Stomach (tissue), 8 donors: ENCODE measurements at regions not wholly inside any gene's neighbourhood (a gene's known extent, or its start where the extent isn't known, plus 50 kb on each side); places are given as distances from the start of the nearest gene placed in this dataset.

Source experiments
- DNase-seq, 2 donors: peaks; one replicate each; pipeline versions ENCODE4 v3.0.0 to v3.0.0-alpha.2; 2013 to 2019
- H3K27ac ChIP-seq, 5 donors: fragments of 200-600 bp in 4 of 5; sonication (generic) in 4 of 5; one replicate each; pipeline ENCODE4 v1.5.1; 2013 to 2019; ENCODE audit warnings: mild to moderate bottlenecking in 1 of 5, moderate library complexity in 1 of 5
- H3K27me3 ChIP-seq, 3 donors: fragments of 200-600 bp; sonication (generic); one replicate each; pipeline ENCODE4 v1.5.1; 2017 to 2019; ENCODE audit warnings: mixed run types in 1 of 3
- H3K36me3 ChIP-seq, 4 donors: fragments of 200-600 bp; sonication (generic); 1 replicate in 3 of 4; 2 replicates in 1 of 4; pipeline ENCODE4 v1.5.1; 2016 to 2019
- H3K4me1 ChIP-seq, 4 donors: fragments of 200-600 bp; sonication (generic); one replicate each; pipeline ENCODE4 v1.5.1; 2016 to 2019
- H3K4me3 ChIP-seq, 4 donors: fragments of 200-600 bp; sonication (generic) in 3 of 4; one replicate each; pipeline ENCODE4 v1.5.1; 2016 to 2019; ENCODE audit warnings: mild to moderate bottlenecking in 1 of 4
- H3K9me3 ChIP-seq, 4 donors: fragments of 200-600 bp; sonication (generic); one replicate each; pipeline ENCODE4 v1.5.1; 2016 to 2019
- EP300 ChIP-seq: sonication (generic); formaldehyde crosslinking; IDR thresholded peaks from one replicate; pipeline ENCODE4 v1.6.1; 2017; ENCODE audit warnings: antibody characterized with exemption
- POLR2A ChIP-seq, 4 donors: fragments of 450-650 bp; IDR thresholded peaks; one replicate each; pipeline ENCODE4 v1.6.1; 2016; ENCODE audit warnings: antibody characterized with exemption in 4 of 4, control low read depth in 2 of 4, mild to moderate bottlenecking in 1 of 4, moderate library complexity in 1 of 4
- POLR2AphosphoS5 ChIP-seq, 3 donors: sonication (generic); formaldehyde crosslinking; IDR thresholded peaks; one replicate each; pipeline ENCODE4 v1.6.1; 2016; ENCODE audit warnings: antibody characterized with exemption in 3 of 3
- WGBS, 5 donors: extraction: QIAGEN DNeasy Blood & Tissue Kit in 3 of 5; methylation state at CpG; one replicate each; pipeline versions ENCODE4 v1.1.5 to v1.1.7; 2013 to 2018; 5-methylcytosine and 5-hydroxymethylcytosine counted together
- intact Hi-C: fragments of 100-400 bp; cut with DNase I; formaldehyde crosslinking; loops from one replicate; pipeline ENCODE4 v1.15.1; 2023; ENCODE audit warnings: low total_unique reads
- TF ChIP-seq, protein P1 (sequence below), 7 experiments: fragments of 450-650 bp in 4 of 7; fragments of 200-600 bp in 3 of 7; sonication (generic) in 3 of 7; IDR thresholded peaks; one replicate each; pipeline ENCODE4 v1.5.1; 2016 to 2019; ENCODE audit warnings: antibody characterized with exemption in 7 of 7, control low read depth in 2 of 7, mild to moderate bottlenecking in 1 of 7
- donor health status: healthy with polysubstance abuse.
- donor health status: Bipolar disorder and iron deficiency.
- donor health status: healthy.

DNA sequence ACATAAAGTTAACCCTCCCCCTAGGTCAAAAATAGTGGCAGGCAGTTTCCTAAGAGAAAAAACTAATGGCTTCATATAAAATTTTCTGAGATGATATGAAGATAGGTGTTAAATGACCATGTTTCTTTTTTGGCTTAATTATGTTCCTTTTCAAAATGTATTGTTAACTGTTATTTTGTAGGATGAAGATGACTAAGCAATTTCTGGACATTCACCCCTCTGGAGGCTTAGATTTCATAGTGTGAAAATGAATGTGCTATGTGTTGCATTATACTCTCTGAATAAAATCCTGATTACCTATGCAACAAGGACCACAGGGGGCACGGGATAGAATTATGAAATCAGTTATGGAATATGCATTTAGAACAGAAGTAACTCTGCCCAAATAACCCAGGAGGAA lies 233.5 kb downstream of the MRPS30 start:
- intact Hi-C loops = no loop called here
- no peak for DNase-seq
- Histone ChIP-seq H3K27ac (no peak overlapping the region), H3K36me3 (no peaks in the 10 kb centered on the region), H3K27me3 (no peaks in the 10 kb centered on the region), H3K4me1 (no peaks in the 10 kb centered on the region), H3K4me3 (no peak overlapping the region), H3K9me3 (no peaks in the 10 kb centered on the region)
- 59 to 82% (median 72%) methylated on average over 1 of the region's 1 CpG for WGBS, 5 donors
- no peak for TF ChIP-seq POLR2AphosphoS5 (IDR thresholded peaks at IDR 0.05)
- TF ChIP-seq, protein P1, sequence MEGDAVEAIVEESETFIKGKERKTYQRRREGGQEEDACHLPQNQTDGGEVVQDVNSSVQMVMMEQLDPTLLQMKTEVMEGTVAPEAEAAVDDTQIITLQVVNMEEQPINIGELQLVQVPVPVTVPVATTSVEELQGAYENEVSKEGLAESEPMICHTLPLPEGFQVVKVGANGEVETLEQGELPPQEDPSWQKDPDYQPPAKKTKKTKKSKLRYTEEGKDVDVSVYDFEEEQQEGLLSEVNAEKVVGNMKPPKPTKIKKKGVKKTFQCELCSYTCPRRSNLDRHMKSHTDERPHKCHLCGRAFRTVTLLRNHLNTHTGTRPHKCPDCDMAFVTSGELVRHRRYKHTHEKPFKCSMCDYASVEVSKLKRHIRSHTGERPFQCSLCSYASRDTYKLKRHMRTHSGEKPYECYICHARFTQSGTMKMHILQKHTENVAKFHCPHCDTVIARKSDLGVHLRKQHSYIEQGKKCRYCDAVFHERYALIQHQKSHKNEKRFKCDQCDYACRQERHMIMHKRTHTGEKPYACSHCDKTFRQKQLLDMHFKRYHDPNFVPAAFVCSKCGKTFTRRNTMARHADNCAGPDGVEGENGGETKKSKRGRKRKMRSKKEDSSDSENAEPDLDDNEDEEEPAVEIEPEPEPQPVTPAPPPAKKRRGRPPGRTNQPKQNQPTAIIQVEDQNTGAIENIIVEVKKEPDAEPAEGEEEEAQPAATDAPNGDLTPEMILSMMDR (IDR thresholded peaks at IDR 0.05) = no peak
- no peak for TF ChIP-seq POLR2A (IDR thresholded peaks at IDR 0.05)
- no peak for TF ChIP-seq EP300

DNA sequence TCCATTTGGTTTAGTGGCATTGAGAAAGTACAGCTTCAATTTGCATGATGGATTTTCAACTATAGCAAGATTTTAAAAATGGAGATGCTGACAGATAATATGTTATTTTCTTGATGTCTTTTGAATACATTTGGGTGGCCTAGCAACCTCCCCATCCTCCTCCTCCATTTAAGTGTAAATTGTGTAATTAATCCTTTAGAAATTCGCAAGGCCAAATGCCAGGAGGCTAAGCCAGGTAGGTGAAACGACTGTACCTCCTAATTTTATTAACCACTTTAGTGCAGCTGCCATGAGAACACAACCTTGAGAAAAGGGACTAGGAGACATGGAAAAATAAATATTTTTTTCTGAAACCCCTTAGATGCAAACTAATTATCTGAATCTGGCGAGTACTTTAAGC lies 248.8 kb downstream of the MRPS30 start:
- Histone ChIP-seq H3K9me3 (no peaks in the 10 kb centered on the region), H3K27ac (no peak overlapping the region), H3K4me1 (no peaks in the 10 kb centered on the region), H3K36me3 (no peaks in the 10 kb centered on the region), H3K4me3 (no peak overlapping the region), H3K27me3 (no peaks in the 10 kb centered on the region)
- intact Hi-C loops = no loop called here
- WGBS, 5 donors = 44 to 49% (median 47%) methylated on average over 3 of the region's 3 CpGs
- no peak for DNase-seq
- TF ChIP-seq POLR2A (IDR thresholded peaks at IDR 0.05) = no peak

DNA sequence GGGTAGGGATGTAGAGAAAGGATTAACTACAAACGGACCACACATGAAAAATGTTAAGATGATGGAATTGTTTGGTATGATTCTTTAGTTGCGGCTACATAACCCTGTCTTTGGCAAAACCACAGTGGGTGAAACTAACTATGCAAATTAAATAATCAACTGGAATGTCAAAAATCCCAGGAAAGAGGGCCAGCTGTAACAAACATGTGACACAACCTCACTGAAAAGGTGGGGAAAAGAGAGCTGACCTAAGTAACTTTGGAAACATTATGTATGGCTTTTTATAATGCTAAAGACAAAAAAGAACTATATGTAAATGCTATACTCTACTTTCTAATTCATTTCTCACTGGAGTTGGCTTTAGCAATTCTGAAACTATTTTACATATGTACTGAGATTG lies 252.0 kb downstream of the MRPS30 start:
- H3K36me3 ChIP-seq = no peaks in the 10 kb centered on the region
- H3K4me3 ChIP-seq = no peak overlapping the region
- TF ChIP-seq EP300 (no peak), POLR2A (IDR thresholded peaks at IDR 0.05) (no peak), POLR2AphosphoS5 (IDR thresholded peaks at IDR 0.05) (no peak)
- TF ChIP-seq, protein P1 (IDR thresholded peaks at IDR 0.05) = no peak
- no peak for DNase-seq
- H3K27ac ChIP-seq = no peak overlapping the region
- intact Hi-C loops = no loop called here
- H3K4me1 ChIP-seq = no peaks in the 10 kb centered on the region
- no peaks in the 10 kb centered on the region for H3K9me3 ChIP-seq
- no peaks in the 10 kb centered on the region for H3K27me3 ChIP-seq
- WGBS, 5 donors = 43 to 60% (median 52%) methylated on average over 2 of the region's 2 CpGs

DNA sequence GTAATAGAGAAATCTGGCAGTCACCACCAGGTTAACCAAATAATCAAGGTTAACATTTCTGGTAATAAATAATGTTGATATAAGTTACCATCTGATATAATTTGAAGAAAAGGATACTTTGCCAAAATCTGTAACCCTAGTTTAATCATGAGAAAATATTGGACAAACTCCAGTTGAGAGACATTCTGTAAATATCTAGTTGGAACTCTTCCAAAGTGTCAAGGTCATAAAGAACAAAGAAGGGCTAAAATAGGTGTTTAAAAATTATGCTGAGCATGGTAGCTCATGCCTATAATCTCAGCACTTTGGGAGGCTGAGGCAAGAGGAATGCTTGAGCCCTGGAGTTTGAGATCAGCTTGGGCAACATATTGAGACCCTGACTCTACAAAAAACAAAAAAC lies 253.3 kb downstream of the MRPS30 start:
- no peak for TF ChIP-seq EP300
- no peak for TF ChIP-seq POLR2AphosphoS5 (IDR thresholded peaks at IDR 0.05)
- TF ChIP-seq POLR2A (IDR thresholded peaks at IDR 0.05) = no peak
- TF ChIP-seq, protein P1 (IDR thresholded peaks at IDR 0.05) = no peak
- intact Hi-C loops = no loop called here
- no peaks in the 10 kb centered on the region for H3K9me3 ChIP-seq
- no peak overlapping the region for H3K4me3 ChIP-seq
- no peak for DNase-seq
- H3K36me3 ChIP-seq = no peaks in the 10 kb centered on the region
- H3K4me1 ChIP-seq = no peaks in the 10 kb centered on the region
- no peak overlapping the region for H3K27ac ChIP-seq
- H3K27me3 ChIP-seq = no peaks in the 10 kb centered on the region

DNA sequence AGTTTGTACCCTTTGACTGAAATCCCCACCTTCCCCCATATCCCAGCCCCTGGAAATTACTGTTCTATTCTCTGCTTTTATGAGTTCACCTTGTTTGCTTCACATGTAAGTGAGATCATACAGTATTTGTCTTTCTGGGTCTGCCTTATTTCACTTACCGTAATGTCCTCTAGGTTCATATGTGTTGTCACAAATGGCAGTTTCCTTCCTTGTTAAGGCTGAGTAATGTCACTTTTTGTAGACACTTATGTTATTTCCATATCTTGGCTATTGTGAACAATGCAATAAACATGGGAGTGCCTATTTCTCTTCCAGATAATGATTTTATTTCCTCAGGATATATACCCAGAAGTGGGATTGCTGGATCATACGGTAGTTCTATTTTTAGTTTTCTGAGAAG lies 272.3 kb downstream of the MRPS30 start:
- DNase-seq = no peak
- Histone ChIP-seq H3K4me1 (no peaks in the 10 kb centered on the region), H3K27me3 (no peaks in the 10 kb centered on the region), H3K9me3 (peaks cover 0 to 10% (median 0%) of the 10 kb centered on the region in 4 donors), H3K27ac (no peak overlapping the region), H3K36me3 (no peaks in the 10 kb centered on the region), H3K4me3 (no peak overlapping the region)
- intact Hi-C loops = no loop called here
- 83 to 91% (median 85%) methylated on average over 2 of the region's 2 CpGs for WGBS, 5 donors
- TF ChIP-seq POLR2AphosphoS5 (IDR thresholded peaks at IDR 0.05) = no peak
- TF ChIP-seq EP300 = no peak
- TF ChIP-seq POLR2A (IDR thresholded peaks at IDR 0.05) = no peak
- TF ChIP-seq, protein P1 (IDR thresholded peaks at IDR 0.05) = no peak
